ENCODE measurements at regions not wholly inside any gene's neighbourhood (a gene's known extent, or its start where the extent isn't known, plus 50 kb on each side); places are given as distances from the start of the nearest gene placed in this dataset.

DNA sequence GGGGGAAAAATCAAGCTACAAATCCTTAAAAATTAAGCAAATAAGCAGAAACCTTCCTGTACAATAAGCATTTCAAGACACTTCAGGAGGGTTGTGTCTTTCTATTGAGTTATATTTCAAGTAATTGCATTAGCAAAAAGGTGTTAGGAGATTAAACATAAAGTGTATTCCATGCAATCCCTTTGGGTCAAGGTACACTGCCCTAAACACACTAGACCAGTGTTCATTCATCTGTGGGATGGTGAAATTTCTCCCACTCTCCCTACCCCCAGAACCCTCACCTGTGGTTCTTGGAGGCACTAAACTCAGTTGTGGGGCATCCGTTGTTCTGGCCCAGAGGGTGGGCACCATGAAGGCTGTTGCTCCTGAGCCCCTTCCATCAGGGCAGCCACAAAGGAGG, 205.1 kb upstream of the SGK1 start:
- no peaks in the 10 kb centered on the region for H3K9me3 Mint-ChIP-seq
- Histone ChIP-seq H3K27me3 (no peaks in the 10 kb centered on the region), H3K4me1 (no peaks in the 10 kb centered on the region), H3K27ac (no peak overlapping the region), H2AFZ (replicated peaks) (no peak overlapping the region), H3F3A (ENCODE audit: low read depth) (no peaks in the 10 kb centered on the region), H3K4me2 (no peak overlapping the region), H3K36me3 (no peaks in the 10 kb centered on the region), H3K9me3 (ENCODE audit: low read depth) (no peaks in the 10 kb centered on the region), H3K9ac (no peak overlapping the region), H4K20me1 (ENCODE audit: low read depth) (no peaks in the 10 kb centered on the region), H3K79me2 (ENCODE audit: low read depth) (no peaks in the 10 kb centered on the region), H3K4me3 (no peak overlapping the region)
- H3K27ac Mint-ChIP-seq: no peak overlapping the region
- peaks cover 6% of the 10 kb centered on the region for H3K27me3 Mint-ChIP-seq (ENCODE audit: insufficient read depth, low read depth)
- TF ChIP-seq EZH2phosphoT487 (IDR thresholded peaks at IDR 0.05): no peak
- TF ChIP-seq, protein P1, sequence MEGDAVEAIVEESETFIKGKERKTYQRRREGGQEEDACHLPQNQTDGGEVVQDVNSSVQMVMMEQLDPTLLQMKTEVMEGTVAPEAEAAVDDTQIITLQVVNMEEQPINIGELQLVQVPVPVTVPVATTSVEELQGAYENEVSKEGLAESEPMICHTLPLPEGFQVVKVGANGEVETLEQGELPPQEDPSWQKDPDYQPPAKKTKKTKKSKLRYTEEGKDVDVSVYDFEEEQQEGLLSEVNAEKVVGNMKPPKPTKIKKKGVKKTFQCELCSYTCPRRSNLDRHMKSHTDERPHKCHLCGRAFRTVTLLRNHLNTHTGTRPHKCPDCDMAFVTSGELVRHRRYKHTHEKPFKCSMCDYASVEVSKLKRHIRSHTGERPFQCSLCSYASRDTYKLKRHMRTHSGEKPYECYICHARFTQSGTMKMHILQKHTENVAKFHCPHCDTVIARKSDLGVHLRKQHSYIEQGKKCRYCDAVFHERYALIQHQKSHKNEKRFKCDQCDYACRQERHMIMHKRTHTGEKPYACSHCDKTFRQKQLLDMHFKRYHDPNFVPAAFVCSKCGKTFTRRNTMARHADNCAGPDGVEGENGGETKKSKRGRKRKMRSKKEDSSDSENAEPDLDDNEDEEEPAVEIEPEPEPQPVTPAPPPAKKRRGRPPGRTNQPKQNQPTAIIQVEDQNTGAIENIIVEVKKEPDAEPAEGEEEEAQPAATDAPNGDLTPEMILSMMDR (IDR thresholded peaks at IDR 0.05): no peak
- H3K4me1 Mint-ChIP-seq: peaks cover 8% of the 10 kb centered on the region
- no peak overlapping the region for H3K4me3 Mint-ChIP-seq
- no peaks in the 10 kb centered on the region for H3K36me3 Mint-ChIP-seq
- no peak for DNase-seq (ENCODE audit: low spot score)

DNA sequence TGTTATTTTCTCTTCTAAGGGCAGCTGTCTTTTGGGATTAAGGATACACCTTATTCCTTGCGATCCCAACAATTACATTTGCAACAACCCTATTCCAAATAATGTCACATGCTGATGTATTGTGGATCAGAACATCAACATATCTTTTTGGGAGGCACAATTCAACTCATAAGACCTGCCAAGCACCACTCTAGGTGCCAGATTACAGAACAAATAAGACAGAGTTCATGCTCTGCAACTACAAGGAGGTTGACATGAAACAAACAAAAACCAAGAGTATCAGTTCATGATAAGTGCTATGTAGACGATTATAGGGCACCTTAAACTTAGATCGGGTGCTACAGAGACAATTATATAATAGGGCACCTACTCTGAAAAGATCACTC, 203.2 kb upstream of the SGK1 start:
- TF ChIP-seq EZH2 (IDR thresholded peaks at IDR 0.05) (no peak), EZH2phosphoT487 (IDR thresholded peaks at IDR 0.05) (no peak)
- TF ChIP-seq, protein P1 (IDR thresholded peaks at IDR 0.05): no peak
- Histone ChIP-seq H3K27me3 (no peaks in the 10 kb centered on the region), H3K4me2 (no peak overlapping the region), H2AFZ (replicated peaks) (peak overlapping the region; percentile 11), H3F3A (ENCODE audit: low read depth) (no peaks in the 10 kb centered on the region), H4K20me1 (ENCODE audit: low read depth) (no peaks in the 10 kb centered on the region), H3K36me3 (no peaks in the 10 kb centered on the region), H3K4me1 (no peaks in the 10 kb centered on the region), H3K9ac (no peak overlapping the region), H3K4me3 (no peak overlapping the region), H3K79me2 (ENCODE audit: low read depth) (no peaks in the 10 kb centered on the region), H3K27ac (no peak overlapping the region), H3K9me3 (ENCODE audit: low read depth) (no peaks in the 10 kb centered on the region)
- Mint-ChIP-seq H3K9me3 (no peaks in the 10 kb centered on the region), H3K4me3 (no peak overlapping the region), H3K27me3 (ENCODE audit: insufficient read depth, low read depth) (peaks cover 7% of the 10 kb centered on the region), H3K27ac (no peak overlapping the region), H3K4me1 (peaks cover 19% of the 10 kb centered on the region), H3K36me3 (no peaks in the 10 kb centered on the region)
- no peak for DNase-seq (ENCODE audit: low spot score)

DNA sequence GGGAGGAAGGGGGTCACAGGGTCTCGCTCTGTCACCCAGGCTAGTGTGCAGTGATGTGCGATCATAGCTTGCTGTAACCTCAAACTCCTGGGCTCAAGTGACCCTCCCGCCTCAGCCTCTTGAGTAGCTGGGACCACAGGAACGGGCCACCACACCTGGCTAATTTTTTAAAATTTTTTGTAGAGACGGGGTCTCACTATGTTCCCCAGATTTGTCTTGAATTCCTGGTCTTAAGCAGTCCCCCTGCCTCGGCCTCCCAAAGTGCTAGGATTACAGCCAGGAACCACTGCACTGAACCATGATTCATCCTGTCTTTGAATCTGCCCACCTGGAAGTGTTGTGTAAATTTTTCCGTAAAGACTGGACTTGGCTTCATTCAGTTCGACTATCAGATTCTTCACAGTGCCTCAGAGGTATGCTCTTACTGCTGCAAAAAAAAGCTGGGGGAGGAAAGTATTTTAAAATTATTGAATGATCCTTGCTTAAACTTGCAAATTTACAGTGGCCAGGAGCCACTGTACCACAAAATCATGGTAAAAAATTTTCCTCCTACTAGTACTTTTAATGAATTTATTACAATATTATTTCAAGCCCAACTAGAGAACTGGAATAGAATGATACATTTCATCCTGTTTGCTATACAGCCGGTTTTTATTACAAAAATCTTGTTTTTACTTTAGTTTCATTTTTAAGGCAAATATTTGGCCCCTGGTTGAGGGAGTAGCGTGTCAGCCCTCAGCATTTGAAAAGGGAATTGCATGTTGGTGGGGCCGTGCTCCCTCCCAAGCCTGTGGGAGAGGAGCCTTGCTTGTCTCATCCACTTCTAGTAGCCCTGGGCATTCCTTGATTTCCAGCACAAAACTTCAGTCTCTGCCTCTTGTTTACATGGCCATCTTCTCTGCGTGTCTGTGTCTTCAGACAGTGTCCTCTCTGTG, 202.5 kb upstream of the SGK1 start:
- Mint-ChIP-seq H3K36me3 (no peaks in the 10 kb centered on the region), H3K4me1 (peaks cover 19% of the 10 kb centered on the region)

More for the DNA sequence above, 202.5 kb upstream of the SGK1 start:
- Histone ChIP-seq H2AFZ (replicated peaks) (peak overlapping the region; percentile 11), H3K4me3 (no peak overlapping the region), H3K9ac (no peak overlapping the region), H3K9me3 (ENCODE audit: low read depth) (no peaks in the 10 kb centered on the region), H3K27ac (no peak overlapping the region), H3K4me1 (no peaks in the 10 kb centered on the region), H3K27me3 (no peaks in the 10 kb centered on the region), H3F3A (ENCODE audit: low read depth) (no peaks in the 10 kb centered on the region), H3K36me3 (no peaks in the 10 kb centered on the region), H3K79me2 (ENCODE audit: low read depth) (no peaks in the 10 kb centered on the region), H3K4me2 (no peak overlapping the region), H4K20me1 (ENCODE audit: low read depth) (no peaks in the 10 kb centered on the region)
- TF ChIP-seq EZH2 (IDR thresholded peaks at IDR 0.05) (no peak), EZH2phosphoT487 (IDR thresholded peaks at IDR 0.05) (no peak)
- TF ChIP-seq, protein P1 (IDR thresholded peaks at IDR 0.05): no peak
- H3K27me3 Mint-ChIP-seq (ENCODE audit: insufficient read depth, low read depth): peaks cover 7% of the 10 kb centered on the region
- H3K4me3 Mint-ChIP-seq: no peak overlapping the region
- DNase-seq (ENCODE audit: low spot score): no peak
- no peaks in the 10 kb centered on the region for H3K9me3 Mint-ChIP-seq
- H3K27ac Mint-ChIP-seq: no peak overlapping the region

Measured in neural progenitor cell (in vitro differentiated cells).